Stimulated activated CD8-positive, alpha-beta memory T cell treated with anti-CD3 and anti-CD28 coated beads, Interleukin-12 subunit alpha, Interleukin-12 subunit beta, amount 100 ng/mL, for 24 hours (primary cell): ENCODE measurements at regions not wholly inside any gene's neighbourhood (a gene's known extent, or its start where the extent isn't known, plus 50 kb on each side); places are given as distances from the start of the nearest gene placed in this dataset.
A peak's percentile ranks its signal among the peaks of the same experiment; 100 is the strongest.

Source experiments
- DNase-seq: peaks from one replicate; pipeline ENCODE4 v3.0.0-alpha.2; 2020; ENCODE audit errors: extremely low read depth

- no peak for DNase-seq
Measured at GRCh38 chr17:73694491-73694890, 50.2 kb upstream of the SDK2 start.

- no peak for DNase-seq
Measured at GRCh38 chr17:73695035-73695738, 50.9 kb upstream of the SDK2 start.

GRCh38 chr17:73696251-73696650 is 52.0 kb upstream of the SDK2 start:
- DNase-seq: no peak

GRCh38 chr17:73697872-73698271 is 53.6 kb upstream of the SDK2 start:
- no peak for DNase-seq

GRCh38 chr17:73698966-73699365 is 54.7 kb upstream of the SDK2 start:
- DNase-seq: no peak

GRCh38 chr17:73701701-73702100 is 57.5 kb upstream of the SDK2 start:
- DNase-seq: no peak

GRCh38 chr17:73703192-73703591 is 58.9 kb upstream of the SDK2 start:
- DNase-seq: no peak

- no peak for DNase-seq
Measured at GRCh38 chr17:73703917-73704316, 59.7 kb upstream of the SDK2 start.

- no peak for DNase-seq
Measured at GRCh38 chr17:73705594-73705993, 61.3 kb upstream of the SDK2 start.

GRCh38 chr17:73706428-73706827 is 62.2 kb upstream of the SDK2 start:
- DNase-seq: no peak

- no peak for DNase-seq
Measured at GRCh38 chr17:73706858-73707257, 62.6 kb upstream of the SDK2 start.

- no peak for DNase-seq
Measured at GRCh38 chr17:73707358-73707757, 63.1 kb upstream of the SDK2 start.

GRCh38 chr17:73710095-73710592 is 65.9 kb upstream of the SDK2 start:
- DNase-seq: peak; percentile 27

GRCh38 chr17:73711184-73711583 is 66.9 kb upstream of the SDK2 start:
- DNase-seq: no peak

- DNase-seq: no peak
Measured at GRCh38 chr17:73711916-73712315, 67.7 kb upstream of the SDK2 start.

- DNase-seq: no peak
Measured at GRCh38 chr17:73713136-73713535, 68.9 kb upstream of the SDK2 start.

GRCh38 chr17:73715769-73716168 is 71.5 kb upstream of the SDK2 start:
- no peak for DNase-seq

GRCh38 chr17:73717690-73718089 is 73.4 kb upstream of the SDK2 start:
- no peak for DNase-seq

GRCh38 chr17:73718362-73718761 is 74.1 kb upstream of the SDK2 start:
- DNase-seq: no peak

- DNase-seq: no peak
Measured at GRCh38 chr17:73718912-73719311, 74.7 kb upstream of the SDK2 start.

GRCh38 chr17:73719588-73720071 is 75.4 kb upstream of the SDK2 start:
- DNase-seq: no peak

- DNase-seq: no peak
Measured at GRCh38 chr17:73720187-73720834, 76.1 kb upstream of the SDK2 start.

GRCh38 chr17:73722165-73722564 is 77.9 kb upstream of the SDK2 start:
- DNase-seq: no peak
